MM.1S (cell line): ENCODE measurements at regions not wholly inside any gene's neighbourhood (a gene's known extent, or its start where the extent isn't known, plus 50 kb on each side); places are given as distances from the start of the nearest gene placed in this dataset.

Source experiments
- DNase-seq: peaks from one replicate; pipeline ENCODE4 v3.0.0-alpha.2; 2015
- H2AFZ ChIP-seq: fragments of 300-600 bp; sonication (generic); 2 replicates; pipeline ENCODE4 v1.6.0; 2016; ENCODE audit warnings: antibody characterized with exemption, low read length
- H3F3A ChIP-seq: fragments of 300-600 bp; sonication (generic); 2 replicates; pipeline ENCODE4 v1.6.1; 2016; ENCODE audit warnings: mild to moderate bottlenecking, antibody characterized with exemption, low read length, moderate library complexity, mixed read lengths; ENCODE audit not compliant: insufficient read depth
- H3K27ac ChIP-seq: fragments of 300-600 bp; sonication (generic); 2 replicates; pipeline ENCODE4 v1.5.1; 2016; ENCODE audit warnings: mild to moderate bottlenecking, low read length
- H3K27me3 ChIP-seq: fragments of 300-600 bp; sonication (generic); replicated peaks from 2 replicates; pipeline ENCODE4 v1.6.0; 2016; ENCODE audit warnings: low read length; ENCODE audit not compliant: insufficient read depth
- H3K36me3 ChIP-seq: fragments of 300-600 bp; sonication (generic); replicated peaks from 2 replicates; pipeline ENCODE4 v1.6.1; 2016; ENCODE audit warnings: mild to moderate bottlenecking, low read length, mixed read lengths; ENCODE audit not compliant: insufficient read depth
- H3K4me1 ChIP-seq: fragments of 300-600 bp; sonication (generic); 2 replicates; pipeline ENCODE4 v1.6.1; 2016; ENCODE audit warnings: low read length, mixed read lengths
- H3K4me2 ChIP-seq: fragments of 300-600 bp; sonication (generic); 2 replicates; pipeline ENCODE4 v1.6.0; 2016; ENCODE audit warnings: low read depth, low read length
- H3K4me3 ChIP-seq: fragments of 300-600 bp; sonication (generic); 2 replicates; pipeline ENCODE4 v1.5.1; 2016; ENCODE audit warnings: low read length, mixed read lengths
- H3K79me2 ChIP-seq: fragments of 300-600 bp; sonication (generic); 2 replicates; pipeline ENCODE4 v1.6.1; 2016; ENCODE audit warnings: mixed run types, low read length, mixed read lengths
- H3K9ac ChIP-seq: fragments of 300-600 bp; sonication (generic); 2 replicates; pipeline ENCODE4 v1.6.1; 2016; ENCODE audit warnings: low read length, mixed read lengths
- H3K9me2 ChIP-seq: fragments of 300-600 bp; sonication (generic); replicated peaks from 2 replicates; pipeline ENCODE4 v1.6.1; 2016; ENCODE audit warnings: mild to moderate bottlenecking, low read length, mixed read lengths; ENCODE audit not compliant: insufficient read depth
- H3K9me3 ChIP-seq: fragments of 300-600 bp; sonication (generic); replicated peaks from 2 replicates; pipeline ENCODE4 v1.6.1; 2016; ENCODE audit warnings: mild to moderate bottlenecking, low read length, mixed read lengths; ENCODE audit not compliant: insufficient read depth
- H4K20me1 ChIP-seq: fragments of 300-600 bp; sonication (generic); 2 replicates; pipeline ENCODE4 v1.6.1; 2016; ENCODE audit warnings: mild to moderate bottlenecking, low read length, moderate library complexity, mixed read lengths; ENCODE audit not compliant: insufficient read depth
- CTCF ChIP-seq: fragments of 300-600 bp; sonication (generic); IDR thresholded peaks from 2 replicates; pipeline ENCODE4 v1.5.1; 2016; ENCODE audit warnings: antibody characterized with exemption, low read length, mixed read lengths
- EZH2 ChIP-seq: fragments of 300-600 bp; sonication (generic); optimal IDR thresholded peaks from 2 replicates; pipeline ENCODE3; 2017; ENCODE audit warnings: low read depth, mild to moderate bottlenecking, antibody characterized with exemption, low read length, mixed read lengths
- EZH2phosphoT487 ChIP-seq: fragments of 300-600 bp; sonication (generic); IDR thresholded peaks from 2 replicates; pipeline ENCODE4 v1.6.1; 2018; ENCODE audit warnings: antibody characterized with exemption, low read length

DNA sequence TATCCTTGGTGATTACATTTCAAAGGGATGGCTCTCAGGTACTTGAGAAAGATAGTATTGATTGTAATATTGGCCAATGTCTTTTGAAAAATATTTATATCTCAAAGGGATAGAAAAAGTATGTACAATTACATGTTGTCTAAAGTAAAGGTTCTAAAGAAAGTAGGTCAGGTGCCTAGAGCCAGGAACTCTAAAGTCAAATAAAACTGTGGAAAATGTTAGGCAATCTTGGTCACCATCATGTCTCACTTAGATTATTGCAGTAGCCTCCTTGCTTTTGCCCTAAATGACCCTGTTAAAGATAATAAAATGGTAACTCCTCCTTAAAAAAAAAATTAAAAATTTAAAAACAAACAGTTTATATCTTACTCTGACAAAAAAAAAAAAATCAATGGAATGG lies 198.5 kb upstream of the ARPP21 start:
- H3K9ac ChIP-seq = no peak overlapping the region
- H3K9me2 ChIP-seq = no peaks in the 10 kb centered on the region
- H3K36me3 ChIP-seq = no peaks in the 10 kb centered on the region
- no peak for DNase-seq
- TF ChIP-seq CTCF (no peak), EZH2phosphoT487 (no peak), EZH2 (no peak)
- H2AFZ ChIP-seq = no peak overlapping the region
- H3F3A ChIP-seq = no peaks in the 10 kb centered on the region
- no peaks in the 10 kb centered on the region; the same call in 1 of the 2 replicates for H3K9me3 ChIP-seq
- H3K4me2 ChIP-seq = no peak overlapping the region
- H3K4me3 ChIP-seq = no peak overlapping the region
- no peaks in the 10 kb centered on the region for H3K79me2 ChIP-seq
- no peaks in the 10 kb centered on the region for H3K27me3 ChIP-seq
- H3K4me1 ChIP-seq = no peaks in the 10 kb centered on the region
- no peak overlapping the region for H3K27ac ChIP-seq
- no peaks in the 10 kb centered on the region for H4K20me1 ChIP-seq

GRCh38 chr3:35446896-35447295 lies 192.4 kb upstream of the ARPP21 start:
- Histone ChIP-seq H3K4me3 (no peak overlapping the region), H3K27me3 (no peaks in the 10 kb centered on the region), H3K79me2 (no peaks in the 10 kb centered on the region), H3K36me3 (no peaks in the 10 kb centered on the region; the same call in 1 of the 2 replicates), H3K4me2 (no peak overlapping the region), H3K9me2 (no peaks in the 10 kb centered on the region), H3F3A (no peaks in the 10 kb centered on the region), H3K9me3 (no peaks in the 10 kb centered on the region), H3K9ac (no peak overlapping the region), H4K20me1 (no peaks in the 10 kb centered on the region), H3K4me1 (no peaks in the 10 kb centered on the region), H2AFZ (no peak overlapping the region), H3K27ac (no peak overlapping the region)
- no peak for TF ChIP-seq EZH2
- no peak for TF ChIP-seq CTCF
- TF ChIP-seq EZH2phosphoT487 = no peak
- no peak for DNase-seq

DNA sequence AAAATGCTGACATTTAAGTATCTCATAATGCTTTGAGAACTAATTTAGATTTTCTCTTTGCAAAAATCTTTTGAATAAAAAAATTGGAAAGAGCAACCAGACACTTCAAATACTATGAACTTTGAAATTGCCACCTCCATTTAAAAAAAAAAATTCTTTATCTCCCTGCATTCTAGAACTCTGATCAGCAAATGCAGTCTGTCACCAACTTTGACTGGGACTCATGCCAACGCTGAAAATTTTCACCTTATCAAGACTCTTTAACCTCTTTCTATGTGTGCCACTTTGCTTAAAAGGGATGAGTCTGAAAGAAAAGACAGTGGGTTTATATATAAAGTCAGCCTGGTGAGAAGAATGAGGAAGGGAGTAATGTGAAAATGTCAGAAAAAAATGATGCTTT lies 191.2 kb upstream of the ARPP21 start:
- Histone ChIP-seq H3K27me3 (no peaks in the 10 kb centered on the region), H3K9ac (no peak overlapping the region), H3K4me1 (no peaks in the 10 kb centered on the region), H2AFZ (no peak overlapping the region), H3K27ac (no peak overlapping the region), H3K36me3 (no peaks in the 10 kb centered on the region; the same call in 1 of the 2 replicates), H3F3A (no peaks in the 10 kb centered on the region), H3K9me3 (no peaks in the 10 kb centered on the region), H3K79me2 (no peaks in the 10 kb centered on the region), H3K4me2 (no peak overlapping the region), H4K20me1 (no peaks in the 10 kb centered on the region), H3K9me2 (no peaks in the 10 kb centered on the region), H3K4me3 (no peak overlapping the region)
- DNase-seq = no peak
- TF ChIP-seq CTCF (no peak), EZH2 (no peak)
